ENCODE measurements at regions not wholly inside any gene's neighbourhood (a gene's known extent, or its start where the extent isn't known, plus 50 kb on each side); places are given as distances from the start of the nearest gene placed in this dataset.

- TF ChIP-seq CTCF (IDR thresholded peaks at IDR 0.05), result no peak
- Mint-ChIP-seq H3K27me3 (ENCODE audit: unreplicated experiment) (peaks cover 7% of the 10 kb centered on the region), H3K36me3 (ENCODE audit: unreplicated experiment) (no peaks in the 10 kb centered on the region), H3K27ac (ENCODE audit: unreplicated experiment) (no peak overlapping the region), H3K4me3 (ENCODE audit: unreplicated experiment) (no peak overlapping the region), H3K4me1 (ENCODE audit: unreplicated experiment) (peaks cover 6% of the 10 kb centered on the region), H3K9me3 (ENCODE audit: unreplicated experiment) (no peaks in the 10 kb centered on the region)
- no peak for DNase-seq (ENCODE audit: extremely low spot score, unreplicated experiment)
Observed at GRCh38 chr4:52173470-52174045, 122.5 kb downstream of the SPATA18 start.

GRCh38 chr4:52187603-52188002 is 136.5 kb downstream of the SPATA18 start:
- H3K27ac Mint-ChIP-seq (ENCODE audit: unreplicated experiment), result no peak overlapping the region
- no peaks in the 10 kb centered on the region for H3K4me1 Mint-ChIP-seq (ENCODE audit: unreplicated experiment)
- H3K4me3 Mint-ChIP-seq (ENCODE audit: unreplicated experiment), result no peak overlapping the region
- no peak for DNase-seq (ENCODE audit: extremely low spot score, unreplicated experiment)
- H3K9me3 Mint-ChIP-seq (ENCODE audit: unreplicated experiment), result no peaks in the 10 kb centered on the region
- H3K27me3 Mint-ChIP-seq (ENCODE audit: unreplicated experiment), result peaks cover 18% of the 10 kb centered on the region
- H3K36me3 Mint-ChIP-seq (ENCODE audit: unreplicated experiment), result no peaks in the 10 kb centered on the region
- no peak for TF ChIP-seq CTCF (IDR thresholded peaks at IDR 0.05)

GRCh38 chr4:52192001-52192400 is 140.9 kb downstream of the SPATA18 start:
- Mint-ChIP-seq H3K27me3 (ENCODE audit: unreplicated experiment) (peaks cover 16% of the 10 kb centered on the region), H3K4me1 (ENCODE audit: unreplicated experiment) (no peaks in the 10 kb centered on the region)

GRCh38 chr4:52192721-52193135 is 141.6 kb downstream of the SPATA18 start:
- Mint-ChIP-seq H3K4me1 (ENCODE audit: unreplicated experiment) (no peaks in the 10 kb centered on the region), H3K4me3 (ENCODE audit: unreplicated experiment) (no peak overlapping the region), H3K27ac (ENCODE audit: unreplicated experiment) (no peak overlapping the region), H3K27me3 (ENCODE audit: unreplicated experiment) (peaks cover 13% of the 10 kb centered on the region), H3K36me3 (ENCODE audit: unreplicated experiment) (no peaks in the 10 kb centered on the region), H3K9me3 (ENCODE audit: unreplicated experiment) (no peaks in the 10 kb centered on the region)
- TF ChIP-seq CTCF (IDR thresholded peaks at IDR 0.05), result no peak
- DNase-seq (ENCODE audit: extremely low spot score, unreplicated experiment), result no peak

More at GRCh38 chr4:52192001-52192400, 140.9 kb downstream of the SPATA18 start:
- H3K27ac Mint-ChIP-seq (ENCODE audit: unreplicated experiment), result no peak overlapping the region
- TF ChIP-seq CTCF (IDR thresholded peaks at IDR 0.05), result no peak
- no peak overlapping the region for H3K4me3 Mint-ChIP-seq (ENCODE audit: unreplicated experiment)
- no peak for DNase-seq (ENCODE audit: extremely low spot score, unreplicated experiment)
- H3K36me3 Mint-ChIP-seq (ENCODE audit: unreplicated experiment), result no peaks in the 10 kb centered on the region
- no peaks in the 10 kb centered on the region for H3K9me3 Mint-ChIP-seq (ENCODE audit: unreplicated experiment)

DNA sequence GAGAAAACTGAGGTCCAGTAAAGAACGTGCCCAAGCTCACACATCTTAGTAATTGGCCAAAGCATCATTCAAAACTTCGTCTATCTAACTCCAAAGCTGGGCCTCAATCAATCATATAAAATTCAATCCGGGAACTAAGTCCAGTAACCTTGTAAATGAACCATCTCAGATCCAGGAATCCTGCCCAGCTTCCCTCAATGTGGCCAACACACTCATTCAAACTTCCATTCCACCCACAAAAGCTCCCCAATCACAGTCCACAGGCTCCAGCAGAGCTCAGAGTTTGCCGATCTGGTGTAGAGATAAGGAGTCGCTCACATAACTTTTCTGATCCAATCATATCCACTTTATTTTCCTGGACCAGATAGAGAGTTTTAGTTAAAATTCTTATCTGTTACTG is 144.8 kb downstream of the SPATA18 start:
- no peaks in the 10 kb centered on the region for H3K9me3 Mint-ChIP-seq (ENCODE audit: unreplicated experiment)

More for the DNA sequence above, 144.8 kb downstream of the SPATA18 start:
- H3K27me3 Mint-ChIP-seq (ENCODE audit: unreplicated experiment), result peaks cover 5% of the 10 kb centered on the region
- no peak for DNase-seq (ENCODE audit: extremely low spot score, unreplicated experiment)
- no peaks in the 10 kb centered on the region for H3K36me3 Mint-ChIP-seq (ENCODE audit: unreplicated experiment)
- no peak overlapping the region for H3K4me3 Mint-ChIP-seq (ENCODE audit: unreplicated experiment)
- H3K4me1 Mint-ChIP-seq (ENCODE audit: unreplicated experiment), result peaks cover 3% of the 10 kb centered on the region
- no peak overlapping the region for H3K27ac Mint-ChIP-seq (ENCODE audit: unreplicated experiment)
- no peak for TF ChIP-seq CTCF (IDR thresholded peaks at IDR 0.05)
